K562 (cell line): ENCODE measurements at regions not wholly inside any gene's neighbourhood (a gene's known extent, or its start where the extent isn't known, plus 50 kb on each side); places are given as distances from the start of the nearest gene placed in this dataset.

ENCODE experiments used
- ATAC-seq: fragments of 200-7000 bp; cut with Tn5 transposase; 3 replicates; pipeline ENCODE4 v1.9.1; 2020; ENCODE audit warnings: moderate library complexity
- BruUV-seq: library from RNA; stranded (reverse); fragments of 400-500 nt; replicated peaks from 2 replicates; lab custom pipeline; 2021; lab: Mats Ljungman, UMichigan
- CTCF ChIA-PET: fragments of 300-600 bp; formaldehyde crosslinking; extraction: SDS; loops from one replicate; lab custom pipeline; 2021; ENCODE audit warnings: low intra/inter-chr PET ratio; lab: Yijun Ruan, JAX
- POLR2A ChIA-PET: fragments of 300-600, 350-650 bp; sonication (Branson Sonifier 250); formaldehyde crosslinking; extraction: SDS; loops from one replicate; lab custom pipeline; 2021; ENCODE audit warnings: antibody characterized with exemption, inconsistent platforms; lab: Yijun Ruan, JAX
- DNase-seq, 4 experiments: peaks; one replicate each; pipeline versions ENCODE4 v3.0.0 to v3.0.0-alpha.2; 2011 to 2018; ENCODE audit warnings: low spot score in 3 of 4, mixed read lengths in 3 of 4; ENCODE audit errors: extremely low read depth in 1 of 4
- FAIRE-seq: peaks from 2 replicates; lab custom pipeline; 2011; peaks lifted over from hg19 to GRCh38; lab: Jason Lieb, UNC
- H2AFZ ChIP-seq: 2 replicates; pipeline ENCODE4 v1.6.0; 2011; ENCODE audit warnings: low read depth, low read length, control low read depth, inconsistent platforms
- H3K27ac ChIP-seq: fragments of 200-600 bp; 3 replicates; pipeline ENCODE4 v1.8.0; 2011; ENCODE audit warnings: low read depth, mild to moderate bottlenecking, control low read depth, inconsistent platforms, low read length, moderate library complexity, mixed read lengths; ENCODE audit errors: extremely low read depth
- H3K27me3 ChIP-seq, 2 experiments: fragments of 300-600 bp in 1 of 2; 2 replicates in 1 of 2; 3 replicates in 1 of 2; pipeline versions ENCODE4 v1.6.0 to v1.8.0; 2011; ENCODE audit warnings: inconsistent platforms in 2 of 2, low read length in 2 of 2, mild to moderate bottlenecking in 1 of 2, mixed read lengths in 1 of 2, moderate library complexity in 1 of 2; ENCODE audit not compliant: control insufficient read depth in 2 of 2, insufficient read depth in 2 of 2
- H3K36me3 ChIP-seq: fragments of 300-600 bp; 3 replicates; pipeline ENCODE4 v1.8.0; 2011; ENCODE audit warnings: mild to moderate bottlenecking, low read length, inconsistent platforms; ENCODE audit not compliant: control insufficient read depth, insufficient read depth
- H3K4me1 ChIP-seq, 2 experiments: fragments of 200-600 bp in 1 of 2; replicated peaks in 1 of 2; 2 replicates in 1 of 2; 3 replicates in 1 of 2; pipeline versions ENCODE4 v1.5.1 to v1.8.0; 2011; ENCODE audit warnings: inconsistent platforms in 2 of 2, low read length in 2 of 2, mild to moderate bottlenecking in 1 of 2, mixed read lengths in 1 of 2, moderate library complexity in 1 of 2; ENCODE audit not compliant: control insufficient read depth in 2 of 2, insufficient read depth in 2 of 2
- H3K4me2 ChIP-seq: 2 replicates; pipeline ENCODE4 v1.6.1; 2011; ENCODE audit warnings: low read length, control low read depth, inconsistent platforms, mixed read lengths; ENCODE audit not compliant: insufficient read depth
- H3K4me3 ChIP-seq: fragments of 200-600 bp; sonication (generic), shearing (Covaris generic); 2 replicates; pipeline ENCODE4 v1.5.1; 2016; ENCODE audit warnings: control low read depth, inconsistent platforms
- H3K79me2 ChIP-seq: fragments of 200-600 bp; 3 replicates; pipeline ENCODE4 v1.8.0; 2011; ENCODE audit warnings: low read length, inconsistent platforms; ENCODE audit not compliant: control insufficient read depth, insufficient read depth
- H3K9ac ChIP-seq, 2 experiments: 2 replicates each; pipeline versions ENCODE4 v1.6.0 to v1.6.1; 2011; ENCODE audit warnings: low read depth in 2 of 2, low read length in 2 of 2, control low read depth in 1 of 2, inconsistent platforms in 1 of 2, mild to moderate bottlenecking in 1 of 2, mixed read lengths in 1 of 2; ENCODE audit not compliant: insufficient read depth in 1 of 2
- H3K9me1 ChIP-seq: one replicate; pipeline ENCODE4 v1.6.0; 2011; ENCODE audit warnings: inconsistent platforms, mild to moderate bottlenecking, low read length, moderate library complexity; ENCODE audit not compliant: control insufficient read depth, insufficient read depth
- H3K9me3 ChIP-seq: replicated peaks from 2 replicates; pipeline ENCODE4 v1.5.1; 2011; ENCODE audit warnings: low read depth, low read length, inconsistent platforms; ENCODE audit not compliant: control insufficient read depth, insufficient read depth
- H4K20me1 ChIP-seq: replicated peaks from 2 replicates; pipeline ENCODE4 v1.6.1; 2011; ENCODE audit warnings: low read length, inconsistent platforms, mixed read lengths; ENCODE audit not compliant: control insufficient read depth, insufficient read depth
- BHLHE40 ChIP-seq: IDR thresholded peaks from 2 replicates; pipeline ENCODE4 v1.6.1; 2011; ENCODE audit warnings: low read length, improper control_type of control experiment
- CCNT2 ChIP-seq: IDR thresholded peaks from 2 replicates; pipeline ENCODE4 v1.6.1; 2011; ENCODE audit warnings: borderline replicate concordance, low read depth, mild to moderate bottlenecking, moderate library complexity, mixed read lengths, low read length; ENCODE audit not compliant: insufficient read length; ENCODE audit errors: extremely low read depth
- ELF1 ChIP-seq: fragments of 200-800 bp; sonication (Bioruptor generic); IDR thresholded peaks from 2 replicates; pipeline ENCODE4 v1.6.1; 2016; ENCODE audit warnings: missing genetic modification characterization, missing compliant biosample characterization
- IRF2 ChIP-seq: sonication (generic); formaldehyde crosslinking; IDR thresholded peaks from 2 replicates; pipeline ENCODE4 v1.8.1; 2022; ENCODE audit warnings: mild to moderate bottlenecking, missing genetic modification reagents
- KLF10 ChIP-seq: fragments of 250-450 bp; sonication (Bioruptor Pico); IDR thresholded peaks from 2 replicates; pipeline ENCODE4 v1.6.1; 2021; ENCODE audit warnings: matching md5 sums
- LEF1 ChIP-seq: fragments of 450-650 bp; IDR thresholded peaks from 2 replicates; pipeline ENCODE4 v1.6.1; 2016; ENCODE audit warnings: mild to moderate bottlenecking
- TAL1 ChIP-seq: fragments of 450-650 bp; IDR thresholded peaks from 2 replicates; pipeline ENCODE4 v1.6.1; 2016; ENCODE audit warnings: mild to moderate bottlenecking
- WGBS: fragments of 100-300 bp; shearing (Covaris generic); methylation state at CpG from one replicate; pipeline ENCODE4 v1.1.6; 2016; ENCODE audit warnings: low coverage, mixed read lengths; ENCODE audit not compliant: insufficient coverage; ENCODE audit errors: missing lambda C conversion rate; 5-methylcytosine and 5-hydroxymethylcytosine counted together
- in situ Hi-C: fragments of 300-500 bp; cut with MboI; formaldehyde crosslinking; loops from 4 replicates; pipeline ENCODE4 v1.15.0; 2018; ENCODE audit warnings: inconsistent platforms, mixed read lengths
- intact Hi-C: fragments of 100-400 bp; cut with micrococcal nuclease; formaldehyde crosslinking; loops from 2 replicates; pipeline ENCODE4 v1.14.2; 2022
- TF ChIP-seq, protein P1 (sequence below), 2 experiments: fragments of 450-650 bp; conservative IDR thresholded peaks; 2 replicates each; pipeline ENCODE4 v1.6.1; 2017; ENCODE audit warnings: mild to moderate bottlenecking in 2 of 2, moderate library complexity in 2 of 2
- TF ChIP-seq, protein P2 (sequence below): sonication (generic); formaldehyde crosslinking; IDR thresholded peaks from 2 replicates; pipeline ENCODE4 v1.8.0; 2022; ENCODE audit warnings: mild to moderate bottlenecking, missing genetic modification reagents
- TF ChIP-seq, protein P3 (sequence below): fragments of 250-450 bp; sonication (Bioruptor Pico); IDR thresholded peaks from 2 replicates; pipeline ENCODE4 v1.8.0; 2021; ENCODE audit warnings: moderate library complexity, mild to moderate bottlenecking, inconsistent platforms

DNA sequence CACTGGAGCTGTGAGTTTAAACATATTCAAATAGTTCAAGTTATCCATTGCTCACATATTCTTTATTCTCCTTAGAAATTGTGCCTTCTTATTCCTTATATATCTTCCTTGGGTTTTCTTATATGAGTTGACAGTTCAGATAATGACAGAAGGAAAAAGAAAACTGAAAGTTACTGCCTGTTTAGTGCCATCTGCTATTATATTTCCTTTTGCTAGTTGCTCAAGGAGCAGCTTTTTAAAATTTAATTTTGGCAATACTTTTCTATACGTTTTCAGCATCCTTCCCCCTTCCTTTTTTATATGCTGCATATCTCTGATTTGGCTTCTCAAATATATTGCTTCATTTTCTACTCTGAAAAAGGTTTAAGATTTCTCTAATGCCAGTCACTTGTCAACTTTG, 903.1 kb upstream of the SPRY2 start:
- Histone ChIP-seq H3K27me3 (no peaks in the 10 kb centered on the region), H2AFZ (no peak overlapping the region), H3K36me3 (no peaks in the 10 kb centered on the region), H3K27ac (no peak overlapping the region), H4K20me1 (no peaks in the 10 kb centered on the region), H3K79me2 (no peaks in the 10 kb centered on the region), H3K4me3 (no peak overlapping the region), H3K4me1 (no peaks in the 10 kb centered on the region), H3K9me1 (no peaks in the 10 kb centered on the region), H3K4me2 (no peak overlapping the region), H3K9me3 (no peaks in the 10 kb centered on the region; the same call in 1 of the 2 replicates), H3K9ac (no peak overlapping the region)
- no peak for FAIRE-seq
- no peak for DNase-seq
- TF ChIP-seq LEF1 (no peak), CCNT2 (no peak), TAL1 (no peak), KLF10 (CRISPR knock-in tag) (no peak), ELF1 (tag) (no peak), IRF2 (CRISPR knock-in tag) (no peak), BHLHE40 (no peak)
- TF ChIP-seq, protein P1, sequence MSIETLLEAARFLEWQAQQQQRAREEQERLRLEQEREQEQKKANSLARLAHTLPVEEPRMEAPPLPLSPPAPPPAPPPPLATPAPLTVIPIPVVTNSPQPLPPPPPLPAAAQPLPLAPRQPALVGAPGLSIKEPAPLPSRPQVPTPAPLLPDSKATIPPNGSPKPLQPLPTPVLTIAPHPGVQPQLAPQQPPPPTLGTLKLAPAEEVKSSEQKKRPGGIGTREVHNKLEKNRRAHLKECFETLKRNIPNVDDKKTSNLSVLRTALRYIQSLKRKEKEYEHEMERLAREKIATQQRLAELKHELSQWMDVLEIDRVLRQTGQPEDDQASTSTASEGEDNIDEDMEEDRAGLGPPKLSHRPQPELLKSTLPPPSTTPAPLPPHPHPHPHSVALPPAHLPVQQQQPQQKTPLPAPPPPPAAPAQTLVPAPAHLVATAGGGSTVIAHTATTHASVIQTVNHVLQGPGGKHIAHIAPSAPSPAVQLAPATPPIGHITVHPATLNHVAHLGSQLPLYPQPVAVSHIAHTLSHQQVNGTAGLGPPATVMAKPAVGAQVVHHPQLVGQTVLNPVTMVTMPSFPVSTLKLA (conservative IDR thresholded peaks at IDR 0.05): no peak
- TF ChIP-seq, protein P2, sequence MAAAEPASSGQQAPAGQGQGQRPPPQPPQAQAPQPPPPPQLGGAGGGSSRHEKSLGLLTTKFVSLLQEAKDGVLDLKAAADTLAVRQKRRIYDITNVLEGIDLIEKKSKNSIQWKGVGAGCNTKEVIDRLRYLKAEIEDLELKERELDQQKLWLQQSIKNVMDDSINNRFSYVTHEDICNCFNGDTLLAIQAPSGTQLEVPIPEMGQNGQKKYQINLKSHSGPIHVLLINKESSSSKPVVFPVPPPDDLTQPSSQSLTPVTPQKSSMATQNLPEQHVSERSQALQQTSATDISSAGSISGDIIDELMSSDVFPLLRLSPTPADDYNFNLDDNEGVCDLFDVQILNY: no peak
- TF ChIP-seq, protein P3, sequence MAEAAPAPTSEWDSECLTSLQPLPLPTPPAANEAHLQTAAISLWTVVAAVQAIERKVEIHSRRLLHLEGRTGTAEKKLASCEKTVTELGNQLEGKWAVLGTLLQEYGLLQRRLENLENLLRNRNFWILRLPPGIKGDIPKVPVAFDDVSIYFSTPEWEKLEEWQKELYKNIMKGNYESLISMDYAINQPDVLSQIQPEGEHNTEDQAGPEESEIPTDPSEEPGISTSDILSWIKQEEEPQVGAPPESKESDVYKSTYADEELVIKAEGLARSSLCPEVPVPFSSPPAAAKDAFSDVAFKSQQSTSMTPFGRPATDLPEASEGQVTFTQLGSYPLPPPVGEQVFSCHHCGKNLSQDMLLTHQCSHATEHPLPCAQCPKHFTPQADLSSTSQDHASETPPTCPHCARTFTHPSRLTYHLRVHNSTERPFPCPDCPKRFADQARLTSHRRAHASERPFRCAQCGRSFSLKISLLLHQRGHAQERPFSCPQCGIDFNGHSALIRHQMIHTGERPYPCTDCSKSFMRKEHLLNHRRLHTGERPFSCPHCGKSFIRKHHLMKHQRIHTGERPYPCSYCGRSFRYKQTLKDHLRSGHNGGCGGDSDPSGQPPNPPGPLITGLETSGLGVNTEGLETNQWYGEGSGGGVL (CRISPR knock-in tag): no peak
- intact Hi-C loops (no loop called here), in situ Hi-C loops (no loop called here)
- no TSS peak for BruUV-seq
- POLR2A ChIA-PET: no interaction called here
- CTCF ChIA-PET: no interaction called here
- WGBS: 25% methylated on average over 1 of the region's 1 CpG
- no peak for ATAC-seq
